ENCODE measurements at regions not wholly inside any gene's neighbourhood (a gene's known extent, or its start where the extent isn't known, plus 50 kb on each side); places are given as distances from the start of the nearest gene placed in this dataset.

DNA sequence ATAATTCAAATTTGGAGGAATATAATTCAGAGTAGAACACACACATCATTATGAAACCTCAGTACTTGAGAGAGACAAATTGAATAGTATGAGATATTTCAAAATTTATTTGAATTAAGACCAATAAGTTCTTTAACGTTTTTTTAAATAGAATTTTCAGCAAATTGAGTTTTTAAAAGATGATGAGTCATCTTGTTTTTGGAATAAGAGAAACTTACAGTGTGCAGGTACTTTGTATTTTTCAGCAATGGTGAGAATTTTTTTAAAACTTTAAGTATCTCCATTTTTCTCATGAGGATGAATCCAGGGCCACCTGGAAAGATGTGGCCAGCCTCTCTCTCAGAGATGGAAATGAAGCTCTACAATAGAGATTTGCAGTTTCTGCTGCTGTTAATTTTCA lies 1015.0 kb upstream of the TENM4 start:
- no peak for DNase-seq (ENCODE audit: low read depth in 3 of 3)

DNA sequence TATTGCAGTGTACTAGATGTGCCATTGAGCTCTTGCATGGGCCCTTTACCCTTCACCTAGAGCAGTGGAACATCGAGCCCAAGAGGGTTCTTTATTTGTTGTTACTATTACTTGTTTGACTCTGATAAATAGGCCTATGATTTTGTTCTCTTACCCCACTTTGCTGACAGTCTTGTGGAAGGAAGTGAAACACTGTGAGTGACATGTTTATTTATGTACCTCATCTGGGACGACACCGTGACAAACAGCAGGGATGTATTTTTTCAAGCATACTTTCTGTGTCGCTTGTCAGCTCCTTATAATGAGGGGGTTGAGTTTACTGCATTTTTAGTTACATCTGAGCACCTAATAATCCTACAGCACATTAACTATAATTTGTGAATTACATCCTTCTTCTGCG lies 1010.3 kb upstream of the TENM4 start:
- no peak for DNase-seq (ENCODE audit: low read depth in 3 of 3)

DNA sequence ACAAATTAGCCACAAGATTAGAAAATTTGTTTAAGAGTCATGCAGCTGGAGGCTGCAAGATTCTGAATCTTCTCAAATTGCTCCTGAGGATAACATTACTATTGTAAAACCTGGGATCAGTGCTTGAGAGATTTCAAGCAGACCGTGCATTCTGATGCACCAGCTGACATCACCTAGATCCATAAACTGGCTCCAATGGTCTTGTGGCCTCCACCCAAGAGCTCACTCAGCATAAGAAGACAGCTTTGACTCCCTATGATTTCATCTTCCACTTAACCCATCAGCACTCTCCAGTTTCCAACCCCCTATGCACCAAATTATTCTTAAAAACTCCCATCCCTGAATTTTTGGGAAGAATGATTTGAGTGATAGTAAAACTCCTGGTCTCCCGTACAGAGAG lies 1007.9 kb upstream of the TENM4 start:
- DNase-seq (ENCODE audit: low read depth in 3 of 3): no peak

DNA sequence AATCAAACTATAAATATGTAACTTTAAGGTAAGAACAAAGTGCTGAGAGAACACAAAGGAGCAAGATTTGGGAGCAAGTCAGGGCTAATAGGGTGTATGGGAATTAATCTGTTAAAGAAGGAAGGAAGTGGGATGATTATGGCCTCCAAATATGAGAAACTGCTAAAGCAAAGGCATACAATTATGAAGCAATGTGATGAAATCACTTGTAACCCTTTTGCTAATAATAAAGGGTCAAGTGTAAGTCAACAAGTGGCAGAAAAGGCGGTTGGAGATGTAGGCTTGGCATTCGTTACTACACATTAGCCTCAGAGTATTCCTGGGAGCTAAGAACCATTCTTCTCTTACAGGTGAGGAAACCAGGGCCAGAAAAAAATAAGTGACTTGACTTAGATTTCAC lies 1002.3 kb upstream of the TENM4 start:
- no peak for DNase-seq (ENCODE audit: low read depth in 3 of 3)

DNA sequence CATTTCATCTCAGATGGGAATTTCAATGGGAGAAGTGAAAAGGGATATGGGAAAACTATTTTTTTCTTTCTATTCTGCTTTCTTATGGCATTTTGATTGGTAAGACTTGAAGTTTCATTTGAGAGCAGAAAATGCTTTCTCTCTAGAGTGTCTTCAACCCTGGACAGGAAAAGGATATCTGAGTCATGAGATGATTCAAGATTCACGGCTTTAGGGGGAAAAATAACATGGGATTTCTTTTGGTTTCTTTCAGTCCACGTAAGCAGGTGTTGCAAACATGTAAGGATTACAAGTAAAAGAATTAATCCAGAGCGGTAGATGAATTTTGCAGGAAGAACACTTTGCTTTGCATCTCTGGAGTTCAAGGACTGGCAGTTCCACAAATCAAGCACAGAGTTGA lies 1001.0 kb upstream of the TENM4 start:
- DNase-seq (ENCODE audit: low read depth in 3 of 3): no peak

DNA sequence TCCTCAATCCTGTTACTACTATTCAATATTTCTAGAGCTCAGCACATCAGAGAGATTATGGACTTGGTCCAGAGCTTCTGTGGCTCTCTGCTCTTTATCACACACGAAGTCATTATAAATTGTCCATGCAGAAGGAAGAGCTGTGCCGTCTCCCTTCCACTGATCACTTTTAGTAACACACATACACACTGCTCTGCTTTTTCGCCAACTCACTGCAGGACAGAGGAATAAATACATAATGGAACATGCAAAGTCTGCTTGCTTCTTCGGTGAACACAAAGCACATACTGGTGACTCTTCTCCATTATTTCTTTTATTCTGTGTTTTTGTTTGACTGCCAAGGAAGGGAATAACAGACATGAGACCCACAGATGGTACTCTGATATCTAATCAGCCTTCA lies 1000.0 kb upstream of the TENM4 start:
- no peak for DNase-seq (ENCODE audit: low read depth in 3 of 3)

DNA sequence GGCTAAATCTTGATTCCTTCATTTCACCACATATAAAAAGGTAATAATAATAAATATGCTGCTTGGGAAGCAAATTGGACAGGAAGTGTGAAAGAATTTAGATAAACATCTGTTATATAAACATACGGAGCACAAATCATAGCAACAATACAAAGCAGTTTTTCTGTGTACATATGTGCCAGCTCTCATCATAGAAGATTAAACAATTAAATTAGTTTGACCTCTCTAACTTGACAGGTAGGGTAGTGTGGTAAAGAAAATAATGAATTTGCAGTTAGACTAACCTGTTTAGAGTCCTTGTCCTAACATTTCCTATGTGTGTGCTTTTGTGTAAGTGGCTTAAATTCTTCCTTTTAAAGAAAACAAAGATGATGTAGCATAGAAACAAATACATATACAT lies 995.7 kb upstream of the TENM4 start:
- no peak for DNase-seq (ENCODE audit: low read depth in 3 of 3)

DNA sequence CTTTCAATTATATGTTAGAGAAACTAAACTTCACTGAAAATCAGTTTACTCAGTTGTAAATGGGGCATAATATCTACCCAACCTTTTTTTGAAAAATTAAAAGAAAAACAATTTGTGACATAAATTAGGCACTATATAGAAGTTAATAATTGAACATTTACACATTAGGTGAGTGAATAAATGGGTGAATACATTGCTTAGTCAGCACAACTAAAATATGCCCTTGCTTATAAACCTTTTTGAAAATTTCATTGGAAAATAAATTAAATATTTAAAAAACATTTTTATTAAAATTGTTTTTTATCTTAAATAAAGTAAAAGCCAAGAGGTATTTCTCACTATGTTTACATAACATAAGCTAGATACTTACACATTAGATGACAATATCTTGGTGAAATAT lies 994.5 kb upstream of the TENM4 start:
- DNase-seq (ENCODE audit: low read depth in 3 of 3): no peak

DNA sequence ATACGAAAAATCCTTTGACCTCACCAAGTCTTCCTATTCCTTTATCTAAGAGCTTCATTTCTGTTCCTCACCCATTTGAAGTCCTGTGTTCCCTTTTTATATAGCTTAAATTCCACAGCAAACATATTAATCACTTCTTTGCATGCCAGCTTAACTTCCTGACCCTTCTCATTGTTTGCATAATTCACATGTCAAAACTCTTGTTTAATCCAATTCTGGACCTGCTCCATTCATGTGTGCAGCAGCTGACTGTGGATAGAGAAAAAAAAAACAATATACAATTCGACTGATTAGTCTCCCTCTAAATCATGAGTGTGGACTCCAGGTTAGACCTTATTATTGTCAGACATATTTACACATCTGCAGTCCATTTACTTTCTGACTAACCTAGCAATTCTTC lies 991.2 kb upstream of the TENM4 start:
- DNase-seq (ENCODE audit: low read depth in 3 of 3): no peak

DNA sequence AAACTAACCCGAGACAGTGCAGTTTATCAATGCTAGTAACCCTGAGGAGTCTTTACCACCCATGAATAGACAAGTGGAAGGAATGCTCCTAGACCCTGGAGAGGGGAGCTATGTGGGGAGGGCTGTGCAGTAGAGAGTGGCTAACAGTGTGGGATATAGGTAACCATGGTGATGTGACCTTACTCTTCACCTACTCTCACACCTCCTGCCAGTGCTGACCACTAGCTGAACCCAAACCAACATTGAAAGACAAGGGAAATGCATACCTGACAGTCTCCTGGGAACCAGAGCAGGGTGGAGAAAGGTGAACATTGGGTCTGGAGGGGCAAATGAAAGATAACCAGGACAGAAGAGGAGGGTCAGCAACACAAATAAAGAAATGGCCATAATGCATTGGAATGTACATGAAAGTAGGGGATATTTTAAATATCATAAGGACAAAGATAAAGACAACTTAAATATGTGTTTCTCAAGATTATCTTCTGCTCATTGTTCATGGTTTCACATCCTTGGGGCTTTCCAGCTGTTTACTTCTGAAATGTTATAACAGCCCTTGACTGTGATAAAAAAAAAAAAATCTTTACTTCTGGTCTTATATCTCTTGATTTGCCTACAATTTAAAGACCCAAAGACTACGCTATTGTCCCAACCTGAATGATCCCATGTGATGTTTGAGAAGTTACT lies 983.3 kb upstream of the TENM4 start:
- DNase-seq (ENCODE audit: low read depth in 3 of 3): no peak

DNA sequence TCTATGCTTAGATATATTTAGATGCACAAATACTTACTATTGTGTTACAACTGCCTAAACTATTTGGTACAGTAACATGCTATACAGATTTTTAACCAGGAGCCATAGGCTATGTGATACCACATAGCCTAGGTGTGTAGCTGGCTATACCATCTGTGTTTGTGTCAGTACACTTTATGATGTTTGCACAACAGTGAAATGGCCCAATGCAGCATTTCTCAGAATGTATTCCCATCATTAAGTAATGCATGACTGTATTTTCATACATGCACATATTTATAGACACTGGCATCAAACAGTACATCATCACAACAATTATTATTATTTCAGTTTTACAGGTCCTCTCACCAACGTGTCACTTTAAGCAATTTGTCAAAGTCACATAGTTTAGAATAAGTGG lies 979.5 kb upstream of the TENM4 start:
- DNase-seq (ENCODE audit: low read depth in 3 of 3): no peak

DNA sequence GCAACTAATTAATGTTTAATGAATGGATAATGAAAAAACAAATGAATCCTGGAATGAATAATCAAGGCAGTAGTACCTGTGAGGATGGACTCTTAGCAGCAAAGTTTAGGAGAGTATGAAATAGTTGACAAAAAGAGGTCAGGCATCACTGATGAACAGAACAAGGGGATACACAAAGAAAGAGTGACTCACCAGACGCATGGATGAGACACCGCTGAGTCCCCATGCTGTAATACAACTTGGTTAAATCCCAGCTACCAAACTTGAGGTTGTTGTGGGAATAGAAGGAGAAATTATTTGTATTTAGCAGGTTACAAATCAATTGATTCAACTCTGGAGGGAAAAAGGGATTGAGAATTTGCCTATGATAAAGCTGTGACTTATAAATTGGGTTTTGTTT lies 976.9 kb upstream of the TENM4 start:
- no peak for DNase-seq (ENCODE audit: low read depth in 3 of 3)

DNA sequence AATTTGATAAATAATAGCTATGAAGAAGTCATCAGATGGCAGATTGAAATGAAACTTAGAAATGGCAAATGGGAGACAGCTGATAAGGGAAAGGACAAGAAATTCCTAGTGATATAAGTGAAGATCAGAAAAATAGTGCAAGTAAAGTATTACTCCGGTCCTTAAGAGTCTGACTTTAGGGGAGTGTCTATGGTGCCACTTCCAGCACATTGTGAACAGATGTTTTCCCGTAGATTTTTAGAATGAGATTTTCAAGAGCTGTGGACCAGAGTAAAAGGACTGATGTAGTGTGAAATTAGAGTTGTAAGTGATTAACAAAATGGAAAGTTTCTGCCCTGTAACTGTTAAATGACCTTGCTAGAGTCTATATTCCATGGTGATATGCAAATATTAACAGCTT lies 974.8 kb upstream of the TENM4 start:
- no peak for DNase-seq (ENCODE audit: low read depth in 3 of 3)

DNA sequence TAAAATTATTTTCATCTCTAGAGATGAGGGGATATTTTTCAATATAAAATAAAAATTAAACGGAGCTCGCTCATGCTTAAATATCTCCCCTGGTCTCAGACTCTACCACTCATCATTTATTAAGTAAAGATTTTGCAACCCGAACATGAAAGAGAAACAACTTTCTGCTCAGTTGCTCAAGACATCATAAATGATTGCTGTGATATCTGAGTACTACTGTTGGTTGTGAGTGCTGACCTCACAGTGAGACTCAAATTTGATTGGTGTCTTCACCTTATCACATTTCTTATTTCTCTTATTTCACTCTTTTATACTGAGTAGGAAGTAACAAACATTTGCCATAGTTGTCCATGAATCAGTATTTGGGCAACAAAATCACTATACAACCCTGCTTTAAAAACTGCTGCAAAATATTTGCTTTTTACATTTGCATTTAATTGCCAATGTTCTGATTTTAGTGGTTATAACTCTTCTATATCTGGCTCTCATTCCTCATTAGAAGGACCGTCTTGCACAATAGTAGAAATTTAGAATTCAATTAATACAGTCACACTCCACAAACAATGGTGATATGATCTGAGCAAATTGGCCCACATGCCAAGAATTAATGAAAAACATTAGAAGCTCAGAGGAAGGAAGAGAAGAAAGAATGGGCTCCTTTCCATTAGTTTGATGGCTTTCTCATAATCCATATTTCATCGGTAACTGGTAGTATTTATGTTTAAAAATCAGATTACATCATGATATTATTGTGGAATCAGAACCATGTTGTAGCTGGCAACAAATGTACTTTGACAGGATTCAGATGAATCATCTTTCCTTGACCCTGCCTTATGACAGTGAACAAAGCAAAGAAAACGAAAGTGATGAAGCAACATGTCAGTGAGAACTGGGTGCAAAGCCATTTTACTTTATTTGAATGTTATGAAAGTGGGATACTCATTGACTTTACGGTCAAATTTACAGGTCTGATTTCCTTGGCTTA lies 973.6 kb upstream of the TENM4 start:
- no peak for DNase-seq (ENCODE audit: low read depth in 3 of 3)

DNA sequence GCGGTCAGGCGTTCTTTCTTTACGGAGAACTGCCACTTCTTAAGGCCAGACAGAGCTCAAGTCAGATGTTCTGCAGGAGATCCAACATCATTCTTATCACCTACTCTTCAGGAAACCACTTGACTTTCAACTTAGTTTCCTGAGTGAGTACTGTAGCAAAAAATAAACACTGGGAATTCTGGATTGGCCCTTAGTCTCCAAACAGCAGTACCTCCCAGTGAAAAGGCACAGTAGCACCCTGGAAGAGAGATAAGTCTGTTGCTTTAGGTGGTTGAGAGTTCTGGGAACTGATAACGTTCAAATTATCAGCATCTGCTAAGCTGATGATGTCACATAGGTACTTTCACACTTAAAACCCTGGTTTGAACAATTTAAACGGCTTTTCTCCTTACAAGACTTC lies 971.8 kb upstream of the TENM4 start:
- DNase-seq (ENCODE audit: low read depth in 3 of 3): no peak

DNA sequence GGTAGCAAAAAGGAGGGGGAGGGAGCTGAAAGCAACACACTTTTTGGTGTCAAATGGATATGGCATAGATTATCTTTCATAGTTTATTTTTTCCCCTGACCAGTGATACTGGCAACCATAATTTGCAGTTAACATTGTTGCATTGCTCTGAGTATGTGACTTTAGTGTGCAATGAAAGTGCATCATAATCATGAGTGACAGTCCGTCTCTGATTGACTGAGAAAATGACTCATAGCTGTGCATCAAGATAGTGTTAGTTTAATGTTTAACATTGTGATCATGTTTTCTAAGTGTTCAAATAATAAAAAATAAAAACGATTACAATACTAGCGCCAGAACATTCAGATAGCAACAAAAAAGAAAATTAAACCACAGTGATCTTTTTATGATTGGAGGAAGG lies 952.4 kb upstream of the TENM4 start:
- DNase-seq (ENCODE audit: low read depth in 3 of 3): no peak

DNA sequence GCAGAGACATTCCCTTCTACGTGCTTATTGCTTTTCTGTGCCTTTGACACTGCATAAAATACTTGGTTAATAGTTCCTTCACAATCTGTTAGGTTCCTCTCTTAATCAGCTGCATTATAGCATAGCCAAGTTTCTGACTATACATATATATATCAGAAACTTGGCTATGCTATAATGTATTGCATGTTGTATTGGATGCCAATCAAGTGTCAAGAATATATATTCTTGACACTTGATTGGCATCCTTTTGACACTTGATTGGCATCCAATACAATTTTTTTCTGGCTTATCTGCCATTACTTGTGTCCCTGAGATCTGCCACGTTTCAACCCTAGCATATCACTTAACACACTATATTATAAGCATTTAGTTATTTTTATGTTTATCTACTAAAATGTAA lies 949.7 kb upstream of the TENM4 start:
- no peak for DNase-seq (ENCODE audit: low read depth in 3 of 3)

DNA sequence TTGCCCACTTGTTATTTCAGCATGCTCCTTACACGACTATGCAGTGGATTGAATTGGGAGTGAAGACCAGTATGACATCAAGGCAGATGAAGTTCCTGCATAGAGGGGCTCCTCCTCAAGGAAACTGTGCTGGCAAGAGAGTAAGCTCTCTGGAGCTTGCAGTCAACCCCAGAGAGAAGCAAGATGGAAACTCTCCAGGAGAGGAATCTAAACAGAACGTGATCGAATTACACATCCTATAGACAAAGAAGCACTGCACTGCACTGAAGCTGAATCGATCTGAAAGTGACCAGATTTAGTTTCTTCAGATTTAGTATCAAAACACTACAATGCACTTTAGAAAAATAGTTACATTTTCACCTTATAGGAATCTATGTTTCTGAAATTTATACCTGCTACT lies 947.7 kb upstream of the TENM4 start:
- no peak for DNase-seq (ENCODE audit: low read depth in 3 of 3)

DNA sequence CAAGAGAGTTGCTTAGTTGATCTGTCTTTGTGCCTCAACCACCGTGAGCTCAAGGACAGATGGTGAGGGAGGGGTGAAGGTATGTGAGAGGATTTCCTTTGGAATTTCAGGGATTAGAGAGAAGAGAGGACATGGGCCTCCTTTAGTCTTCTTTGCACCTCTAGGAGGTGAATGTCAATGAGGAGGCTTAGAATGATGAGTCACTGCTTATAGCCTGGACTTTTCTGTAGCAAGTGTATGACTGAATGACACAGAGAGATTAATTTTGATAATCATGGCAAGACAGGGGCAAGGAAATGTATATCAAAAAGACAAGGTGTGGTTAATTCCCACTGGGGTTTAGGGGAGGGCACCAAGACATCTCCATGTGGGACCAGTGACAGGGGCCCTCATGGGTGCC lies 947.3 kb upstream of the TENM4 start:
- DNase-seq (ENCODE audit: low read depth in 3 of 3): no peak

DNA sequence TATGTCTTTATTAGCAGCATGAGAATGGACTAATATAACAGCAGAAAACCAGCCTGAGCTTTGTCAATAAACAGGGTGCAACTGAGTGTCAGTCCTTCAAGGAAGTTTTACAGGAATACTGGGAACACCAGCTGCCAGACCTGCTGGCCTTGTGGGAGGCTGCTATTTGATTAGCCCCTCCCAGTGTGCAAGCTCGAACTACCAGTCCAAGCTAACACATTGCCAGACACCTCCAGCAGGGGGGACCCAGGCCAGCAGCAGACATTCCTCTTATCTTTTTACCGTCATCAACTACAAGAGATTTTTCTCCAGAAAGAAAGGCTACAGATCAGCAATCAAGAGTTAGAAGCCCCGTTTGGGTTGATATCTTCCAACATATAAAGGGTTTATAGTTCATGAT lies 942.8 kb upstream of the TENM4 start:
- DNase-seq (ENCODE audit: low read depth in 3 of 3): no peak

DNA sequence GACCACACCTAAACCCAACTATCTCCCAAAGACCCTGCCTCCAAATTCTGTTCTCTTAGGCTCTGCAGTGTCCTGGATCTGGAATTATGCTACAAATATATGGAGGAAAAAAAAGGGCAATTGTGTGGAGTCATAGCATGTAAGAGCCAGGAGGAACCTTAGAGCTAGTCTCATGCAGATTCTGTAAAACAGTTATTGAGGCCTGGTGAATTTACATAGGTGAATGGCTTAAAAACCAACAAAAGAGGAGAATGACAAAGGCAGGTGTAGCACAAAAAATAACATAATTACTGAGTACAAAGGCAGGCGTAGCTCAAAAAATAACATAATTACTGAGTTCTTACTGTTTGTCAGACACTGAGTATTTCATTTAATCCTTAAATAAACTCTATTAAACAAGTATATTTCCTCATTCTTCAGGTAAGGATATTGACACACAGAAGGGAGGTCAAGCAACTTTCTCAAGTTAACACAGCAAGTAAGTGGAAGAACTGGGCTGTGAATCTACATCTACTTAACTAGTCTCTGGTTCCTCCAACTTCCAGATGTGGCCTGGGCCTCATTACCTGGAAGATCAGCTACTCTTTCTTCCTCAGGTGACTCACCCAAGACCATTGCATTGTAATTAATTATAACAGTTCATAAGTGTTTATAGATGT lies 938.9 kb upstream of the TENM4 start:
- no peak for DNase-seq (ENCODE audit: low read depth in 3 of 3)

DNA sequence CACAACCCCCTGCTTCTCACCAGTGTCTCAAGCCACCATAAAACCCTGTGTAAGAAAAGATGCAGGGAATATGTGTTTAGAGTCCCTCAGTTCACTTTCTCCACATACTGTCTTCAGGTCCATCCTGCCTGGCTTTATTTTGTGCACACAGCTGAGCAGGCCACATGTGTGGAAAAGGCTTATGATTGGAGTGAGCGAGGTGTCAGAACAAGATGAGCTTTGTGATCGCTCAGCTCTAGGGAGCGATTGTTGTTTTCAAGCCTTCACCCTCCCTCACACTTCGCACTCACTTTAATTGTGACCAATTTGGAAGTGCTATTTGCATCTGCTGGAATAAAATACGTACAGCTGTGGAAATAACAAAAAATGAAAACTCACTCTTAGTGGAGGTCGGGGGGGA lies 931.1 kb upstream of the TENM4 start:
- DNase-seq (ENCODE audit: low read depth in 3 of 3): no peak

DNA sequence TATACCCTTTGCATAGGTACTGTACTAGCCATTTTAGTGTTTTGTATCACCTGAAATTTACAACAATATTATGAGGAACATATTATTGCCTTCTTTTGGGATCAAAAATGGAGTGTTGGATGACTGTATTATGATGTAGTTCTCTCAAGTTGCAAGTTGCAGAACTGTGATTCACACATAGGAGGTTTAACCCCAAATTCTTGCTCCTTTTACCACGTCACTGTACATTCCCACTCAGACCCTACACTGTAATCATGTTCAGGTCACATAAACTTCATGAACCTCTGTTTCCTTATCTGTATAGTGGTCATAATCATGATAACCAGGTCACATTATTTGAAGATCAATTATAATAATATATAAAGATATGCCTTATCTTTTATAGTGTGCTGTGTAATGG lies 925.1 kb upstream of the TENM4 start:
- no peak for DNase-seq (ENCODE audit: low read depth in 3 of 3)

Measured in stimulated activated CD4-positive, alpha-beta T cell treated with anti-CD3 and anti-CD28 coated beads, TNF-alpha, amount 100 ng/mL, for 24 hours (primary cell).